Panc1 (cell line): ENCODE measurements at regions not wholly inside any gene's neighbourhood (a gene's known extent, or its start where the extent isn't known, plus 50 kb on each side); places are given as distances from the start of the nearest gene placed in this dataset.

Experiments used
- CTCF ChIP-seq: fragments of 450-650 bp; IDR thresholded peaks from 2 replicates; pipeline ENCODE4 v1.5.1; 2017; ENCODE audit warnings: mild to moderate bottlenecking
- POLR2AphosphoS5 ChIP-seq: IDR thresholded peaks from 2 replicates; pipeline ENCODE4 v1.6.1; 2012; ENCODE audit warnings: mild to moderate bottlenecking, low read depth, low read length, moderate library complexity
- REST ChIP-seq, 2 experiments: IDR thresholded peaks; 2 replicates each; pipeline ENCODE4 v1.6.1; 2011 to 2012; ENCODE audit warnings: low read depth in 2 of 2, control low read depth in 1 of 2, low read length in 1 of 2, mild to moderate bottlenecking in 1 of 2, moderate library complexity in 1 of 2; ENCODE audit not compliant: insufficient read depth in 1 of 2
- SIN3A ChIP-seq: IDR thresholded peaks from 2 replicates; pipeline ENCODE4 v1.6.1; 2012; ENCODE audit warnings: low read depth, mild to moderate bottlenecking, low read length, moderate library complexity, borderline replicate concordance; ENCODE audit not compliant: insufficient read depth

- TF ChIP-seq CTCF (no peak), POLR2AphosphoS5 (no peak), REST (IDR thresholded peaks at IDR 0.05; ENCODE audit: insufficient read depth in 1 of 2, low read depth in 2 of 2, low read length in 1 of 2) (no peak), SIN3A (no peak)
These were observed 699.7 kb downstream of the DOK5 start for GRCh38 chr20:55175081-55175480.
